ENCODE measurements at regions not wholly inside any gene's neighbourhood (a gene's known extent, or its start where the extent isn't known, plus 50 kb on each side); places are given as distances from the start of the nearest gene placed in this dataset.
A peak's percentile ranks its signal among the peaks of the same experiment; 100 is the strongest.

DNA sequence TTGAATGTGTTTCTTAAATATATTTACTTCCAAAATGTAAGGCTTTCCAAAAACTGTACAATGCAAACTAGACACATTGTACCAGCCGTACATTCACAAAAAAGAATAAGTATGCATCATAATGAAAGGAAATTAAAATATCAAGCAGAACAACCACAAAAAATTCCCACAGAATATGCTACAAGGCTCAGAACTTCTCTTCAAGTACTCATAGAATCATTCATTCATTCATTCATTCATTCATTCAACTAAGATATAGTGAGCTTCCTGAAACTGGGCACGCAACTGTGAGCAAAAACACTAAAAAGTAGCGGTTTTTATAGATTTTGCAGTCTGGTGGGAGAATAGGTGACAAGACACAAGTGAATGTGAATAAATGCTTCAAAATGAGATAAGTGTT is 690.1 kb downstream of the KCNA4 start:
- Histone ChIP-seq H3K79me2 (ENCODE audit: insufficient read depth) (no peaks in the 10 kb centered on the region), H3K4me2 (ENCODE audit: unreplicated experiment) (no peak overlapping the region), H3K27me3 (replicated peaks; ENCODE audit: insufficient read depth) (no peaks in the 10 kb centered on the region), H3K9me2 (ENCODE audit: insufficient read depth) (no peaks in the 10 kb centered on the region), H3K27ac (no peak overlapping the region), H3K9ac (no peak overlapping the region), H4K20me1 (ENCODE audit: insufficient read depth) (no peaks in the 10 kb centered on the region), H3K4me1 (ENCODE audit: insufficient read depth) (peaks cover 34% of the 10 kb centered on the region), H3K4me3 (no peak overlapping the region), H3K36me3 (ENCODE audit: low read depth) (no peaks in the 10 kb centered on the region), H3F3A (ENCODE audit: insufficient read depth) (peaks cover 28% of the 10 kb centered on the region; the same call in 1 of the 2 replicates), H2AFZ (no peak overlapping the region), H3K9me3 (ENCODE audit: low read depth) (no peaks in the 10 kb centered on the region)
- in situ Hi-C loops (cut with MboI): no loop called here
- 81 to 84% methylated on average over 3 of the region's 3 CpGs for WGBS, 2 experiments (ENCODE audit: low coverage in 1 of 2, low lambda C conversion rate in 2 of 2, missing lambda C conversion rate in 2 of 2)
- TF ChIP-seq EZH2phosphoT487 (IDR thresholded peaks at IDR 0.05; ENCODE audit: insufficient read depth, low read depth) (no peak), EZH2 (IDR thresholded peaks at IDR 0.05; ENCODE audit: insufficient read depth, poor library complexity, severe bottlenecking) (no peak)
- no peak for DNase-seq

DNA sequence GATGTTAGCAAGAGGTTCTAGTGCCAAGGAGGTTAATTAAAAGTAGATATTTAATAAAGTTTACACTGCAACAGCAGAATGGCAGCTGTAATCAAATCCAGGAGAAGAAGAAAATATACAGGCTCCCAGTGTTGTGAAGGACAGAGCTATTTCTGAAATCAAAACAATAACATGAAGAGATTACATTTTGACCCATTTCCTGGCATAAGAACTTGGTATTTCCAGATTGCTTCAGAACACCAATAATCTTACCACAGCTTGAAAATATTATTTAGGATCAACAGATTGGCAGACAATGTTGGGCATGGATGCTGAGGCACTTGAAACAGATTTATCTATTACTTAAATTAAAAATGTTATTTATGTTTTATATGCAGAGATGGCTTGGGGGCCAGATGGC is 692.5 kb downstream of the KCNA4 start:
- H4K20me1 ChIP-seq (ENCODE audit: insufficient read depth): no peaks in the 10 kb centered on the region
- TF ChIP-seq EZH2 (IDR thresholded peaks at IDR 0.05; ENCODE audit: insufficient read depth, poor library complexity, severe bottlenecking): no peak
- no peak for TF ChIP-seq EZH2phosphoT487 (IDR thresholded peaks at IDR 0.05; ENCODE audit: insufficient read depth, low read depth)
- H3K36me3 ChIP-seq (ENCODE audit: low read depth): no peaks in the 10 kb centered on the region
- H3K9ac ChIP-seq: no peak overlapping the region
- H3K27me3 ChIP-seq (replicated peaks; ENCODE audit: insufficient read depth): no peaks in the 10 kb centered on the region
- H3K79me2 ChIP-seq (ENCODE audit: insufficient read depth): no peaks in the 10 kb centered on the region
- H3K4me1 ChIP-seq (ENCODE audit: insufficient read depth): peaks cover 40% of the 10 kb centered on the region
- H3K27ac ChIP-seq: no peak overlapping the region
- peaks cover 25% of the 10 kb centered on the region; the same call in 1 of the 2 replicates for H3F3A ChIP-seq (ENCODE audit: insufficient read depth)
- no peak overlapping the region for H3K4me2 ChIP-seq (ENCODE audit: unreplicated experiment)
- DNase-seq: no peak
- in situ Hi-C loops (cut with MboI): no loop called here
- no peaks in the 10 kb centered on the region for H3K9me3 ChIP-seq (ENCODE audit: low read depth)
- no peak overlapping the region for H2AFZ ChIP-seq
- no peak overlapping the region for H3K4me3 ChIP-seq
- no peaks in the 10 kb centered on the region for H3K9me2 ChIP-seq (ENCODE audit: insufficient read depth)

DNA sequence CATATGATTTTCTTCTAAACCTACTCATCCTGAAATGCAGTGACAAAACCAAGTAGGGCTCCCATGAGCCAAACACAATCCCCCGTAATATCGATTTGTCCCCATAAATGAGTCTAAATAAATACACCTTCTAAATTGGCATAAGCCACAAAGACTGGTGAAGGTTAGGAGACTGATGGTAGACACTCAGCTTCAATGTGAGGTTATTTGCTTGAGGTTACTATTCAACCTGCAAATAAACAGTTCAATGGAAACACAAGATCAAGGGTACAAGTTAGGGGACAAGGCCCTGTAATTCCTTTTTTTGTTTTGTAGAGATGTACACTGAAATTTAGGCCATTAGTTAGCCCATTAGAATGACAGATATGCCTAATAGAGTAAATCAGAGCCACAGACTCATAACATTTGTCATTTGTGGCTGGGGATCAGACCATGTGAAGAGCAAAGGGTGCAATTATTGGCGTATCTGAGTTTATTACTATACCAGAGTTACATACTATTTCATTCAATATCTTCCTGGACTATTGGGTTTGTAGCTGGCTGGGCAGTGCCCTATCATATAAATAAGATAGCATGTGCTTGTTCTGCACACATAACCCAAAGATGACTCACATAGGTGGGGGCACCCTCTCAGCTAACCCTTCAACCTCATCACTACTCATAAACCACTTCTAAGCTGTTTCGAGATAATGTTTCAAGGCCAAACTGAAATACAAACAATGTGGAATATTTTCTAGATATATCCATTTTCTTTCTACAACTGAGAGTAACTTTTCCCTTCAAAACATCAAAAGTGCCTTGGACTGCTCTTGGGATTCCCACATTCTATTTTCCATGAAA is 695.3 kb downstream of the KCNA4 start:
- no peak overlapping the region for H3K4me2 ChIP-seq (ENCODE audit: unreplicated experiment)
- no peak overlapping the region for H2AFZ ChIP-seq
- H3K79me2 ChIP-seq (ENCODE audit: insufficient read depth): no peaks in the 10 kb centered on the region
- no peaks in the 10 kb centered on the region for H3K27me3 ChIP-seq (replicated peaks; ENCODE audit: insufficient read depth)
- DNase-seq: peak; percentile 15
- no peaks in the 10 kb centered on the region for H3K9me2 ChIP-seq (ENCODE audit: insufficient read depth)
- no peak for TF ChIP-seq EZH2phosphoT487 (IDR thresholded peaks at IDR 0.05; ENCODE audit: insufficient read depth, low read depth)
- TF ChIP-seq EZH2 (IDR thresholded peaks at IDR 0.05; ENCODE audit: insufficient read depth, poor library complexity, severe bottlenecking): no peak
- WGBS, 2 experiments (ENCODE audit: low coverage in 1 of 2, low lambda C conversion rate in 2 of 2, missing lambda C conversion rate in 2 of 2): 53 to 58% methylated on average over 4 of the region's 4 CpGs
- H3K4me1 ChIP-seq (ENCODE audit: insufficient read depth): peaks cover 55% of the 10 kb centered on the region
- no peak overlapping the region for H3K9ac ChIP-seq
- no peak overlapping the region for H3K27ac ChIP-seq
- no peaks in the 10 kb centered on the region for H4K20me1 ChIP-seq (ENCODE audit: insufficient read depth)
- in situ Hi-C loops (cut with MboI): no loop called here
- no peaks in the 10 kb centered on the region for H3K9me3 ChIP-seq (ENCODE audit: low read depth)
- H3K4me3 ChIP-seq: no peak overlapping the region
- no peaks in the 10 kb centered on the region for H3K36me3 ChIP-seq (ENCODE audit: low read depth)
- H3F3A ChIP-seq (ENCODE audit: insufficient read depth): peaks cover 33% of the 10 kb centered on the region

DNA sequence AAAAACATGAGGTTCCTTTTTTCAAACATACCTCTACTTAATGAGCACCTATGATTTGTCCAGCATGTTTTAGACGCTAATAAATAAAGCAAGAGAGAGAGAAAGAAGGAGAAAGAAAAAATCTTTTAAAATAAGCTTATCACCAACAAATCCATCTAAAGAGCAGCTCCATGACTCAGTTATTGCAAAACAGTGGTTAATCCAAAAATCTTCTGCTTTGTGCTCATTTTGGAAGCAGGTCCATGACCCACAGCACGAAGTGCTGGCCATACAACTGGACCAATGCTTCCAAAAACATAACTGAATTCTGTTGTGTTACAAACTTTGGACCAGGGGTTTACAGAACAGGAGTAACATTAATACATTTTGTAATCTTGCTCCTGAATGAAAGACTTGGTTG is 696.6 kb downstream of the KCNA4 start:
- H3K79me2 ChIP-seq (ENCODE audit: insufficient read depth): no peaks in the 10 kb centered on the region
- DNase-seq: peak; percentile 31
- H3K27ac ChIP-seq: no peak overlapping the region
- H3K4me2 ChIP-seq (ENCODE audit: unreplicated experiment): no peak overlapping the region
- H3K9me3 ChIP-seq (ENCODE audit: low read depth): no peaks in the 10 kb centered on the region
- H3K9me2 ChIP-seq (ENCODE audit: insufficient read depth): no peaks in the 10 kb centered on the region
- no peak overlapping the region for H3K4me3 ChIP-seq
- 26 to 45% methylated on average over 2 of the region's 2 CpGs for WGBS, 2 experiments (ENCODE audit: low coverage in 1 of 2, low lambda C conversion rate in 2 of 2, missing lambda C conversion rate in 2 of 2)
- H4K20me1 ChIP-seq (ENCODE audit: insufficient read depth): no peaks in the 10 kb centered on the region
- no peaks in the 10 kb centered on the region for H3K27me3 ChIP-seq (replicated peaks; ENCODE audit: insufficient read depth)
- no peak for TF ChIP-seq EZH2 (IDR thresholded peaks at IDR 0.05; ENCODE audit: insufficient read depth, poor library complexity, severe bottlenecking)
- TF ChIP-seq EZH2phosphoT487 (IDR thresholded peaks at IDR 0.05; ENCODE audit: insufficient read depth, low read depth): no peak
- H2AFZ ChIP-seq: no peak overlapping the region; the same call in 1 of the 2 replicates
- H3K4me1 ChIP-seq (ENCODE audit: insufficient read depth): peaks cover 55% of the 10 kb centered on the region
- H3K9ac ChIP-seq: no peak overlapping the region
- no peaks in the 10 kb centered on the region for H3K36me3 ChIP-seq (ENCODE audit: low read depth)
- in situ Hi-C loops (cut with MboI): no loop called here
- H3F3A ChIP-seq (ENCODE audit: insufficient read depth): peaks cover 33% of the 10 kb centered on the region
